Lower leg skin (tissue), 4 donors: ENCODE measurements at regions not wholly inside any gene's neighbourhood (a gene's known extent, or its start where the extent isn't known, plus 50 kb on each side); places are given as distances from the start of the nearest gene placed in this dataset.

Experiments used
- DNase-seq, 2 donors: peaks; one replicate each; pipeline ENCODE4 v3.0.0-alpha.2; 2019; ENCODE audit warnings: low spot score in 2 of 2
- H3K4me3 ChIP-seq: fragments of 200-600 bp; sonication (generic); 2 replicates; pipeline ENCODE4 v1.5.1; 2017; ENCODE audit warnings: mild to moderate bottlenecking, low read depth; ENCODE audit not compliant: poor library complexity, severe bottlenecking
- POLR2A ChIP-seq, 2 donors: fragments of 450-650 bp; IDR thresholded peaks; one replicate each; pipeline ENCODE4 v1.6.1; 2016 to 2017; ENCODE audit warnings: antibody characterized with exemption in 2 of 2, mild to moderate bottlenecking in 1 of 2, moderate library complexity in 1 of 2
- WGBS, 2 donors: methylation state at CpG; one replicate each; pipeline ENCODE4 v1.1.5; 2018; 5-methylcytosine and 5-hydroxymethylcytosine counted together
- intact Hi-C: fragments of 100-400 bp; cut with DNase I; formaldehyde crosslinking; loops from one replicate; pipeline ENCODE4 v1.15.0; 2023; ENCODE audit warnings: low total_unique reads
- TF ChIP-seq, protein P1 (sequence below), 3 donors: fragments of 450-650 bp; IDR thresholded peaks; one replicate each; pipeline ENCODE4 v1.5.1; 2016; ENCODE audit warnings: antibody characterized with exemption in 3 of 3, mild to moderate bottlenecking in 3 of 3, moderate library complexity in 2 of 3

DNA sequence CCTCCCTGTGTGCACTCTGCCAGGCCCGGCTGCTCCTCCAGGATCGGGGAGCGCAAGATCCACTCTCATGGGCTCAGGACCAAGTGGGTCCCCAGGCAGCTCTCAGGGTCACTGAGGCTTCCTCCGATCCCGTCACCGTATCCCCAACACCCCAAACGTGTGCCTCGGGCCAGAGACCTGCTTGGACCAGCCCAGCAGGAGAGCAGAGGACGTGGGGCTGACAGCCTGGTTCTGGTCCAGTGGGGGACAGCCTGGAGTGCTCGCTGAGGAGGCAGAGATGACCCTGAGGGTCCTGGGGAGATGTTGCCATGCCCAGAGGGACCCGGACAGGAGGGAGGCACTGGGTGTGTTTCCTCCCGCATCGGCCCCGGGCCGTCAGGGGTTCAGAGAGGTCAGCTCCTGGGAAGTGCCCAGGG, 1402.6 kb downstream of the BRD1 start:
- 88 to 93% methylated on average over 14 to 15 of the region's 15 CpGs for WGBS, 2 donors
- intact Hi-C loops = no loop called here
- no peak for TF ChIP-seq POLR2A (IDR thresholded peaks at IDR 0.05)
- TF ChIP-seq, protein P1, sequence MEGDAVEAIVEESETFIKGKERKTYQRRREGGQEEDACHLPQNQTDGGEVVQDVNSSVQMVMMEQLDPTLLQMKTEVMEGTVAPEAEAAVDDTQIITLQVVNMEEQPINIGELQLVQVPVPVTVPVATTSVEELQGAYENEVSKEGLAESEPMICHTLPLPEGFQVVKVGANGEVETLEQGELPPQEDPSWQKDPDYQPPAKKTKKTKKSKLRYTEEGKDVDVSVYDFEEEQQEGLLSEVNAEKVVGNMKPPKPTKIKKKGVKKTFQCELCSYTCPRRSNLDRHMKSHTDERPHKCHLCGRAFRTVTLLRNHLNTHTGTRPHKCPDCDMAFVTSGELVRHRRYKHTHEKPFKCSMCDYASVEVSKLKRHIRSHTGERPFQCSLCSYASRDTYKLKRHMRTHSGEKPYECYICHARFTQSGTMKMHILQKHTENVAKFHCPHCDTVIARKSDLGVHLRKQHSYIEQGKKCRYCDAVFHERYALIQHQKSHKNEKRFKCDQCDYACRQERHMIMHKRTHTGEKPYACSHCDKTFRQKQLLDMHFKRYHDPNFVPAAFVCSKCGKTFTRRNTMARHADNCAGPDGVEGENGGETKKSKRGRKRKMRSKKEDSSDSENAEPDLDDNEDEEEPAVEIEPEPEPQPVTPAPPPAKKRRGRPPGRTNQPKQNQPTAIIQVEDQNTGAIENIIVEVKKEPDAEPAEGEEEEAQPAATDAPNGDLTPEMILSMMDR (IDR thresholded peaks at IDR 0.05) = no peak
- DNase-seq = no peak
- no peak overlapping the region for H3K4me3 ChIP-seq

DNA sequence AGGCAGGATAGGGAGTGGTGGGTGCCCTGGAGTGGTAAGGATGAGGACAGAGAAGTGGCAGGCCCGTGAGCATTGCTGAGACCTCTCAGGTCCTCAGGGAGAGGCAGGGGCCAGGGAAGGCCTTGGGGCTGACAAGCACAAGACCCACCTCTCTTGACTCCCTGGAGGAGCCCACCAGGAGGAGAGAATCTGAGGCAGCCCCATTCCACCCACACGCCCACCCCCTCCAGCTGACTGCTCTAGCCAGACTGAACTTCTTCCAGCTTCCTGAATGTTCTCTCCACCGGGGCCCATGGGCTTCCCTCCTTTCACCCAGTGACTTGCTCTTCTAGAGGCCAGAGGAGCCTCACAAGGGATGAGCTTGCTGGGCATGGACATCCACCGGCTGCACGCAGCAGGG, 1403.0 kb downstream of the BRD1 start:
- intact Hi-C loops = no loop called here
- no peak for TF ChIP-seq POLR2A (IDR thresholded peaks at IDR 0.05)
- TF ChIP-seq, protein P1 (IDR thresholded peaks at IDR 0.05) = no peak
- no peak for DNase-seq
- no peak overlapping the region for H3K4me3 ChIP-seq
- 69 to 77% methylated on average over 5 of the region's 5 CpGs for WGBS, 2 donors

DNA sequence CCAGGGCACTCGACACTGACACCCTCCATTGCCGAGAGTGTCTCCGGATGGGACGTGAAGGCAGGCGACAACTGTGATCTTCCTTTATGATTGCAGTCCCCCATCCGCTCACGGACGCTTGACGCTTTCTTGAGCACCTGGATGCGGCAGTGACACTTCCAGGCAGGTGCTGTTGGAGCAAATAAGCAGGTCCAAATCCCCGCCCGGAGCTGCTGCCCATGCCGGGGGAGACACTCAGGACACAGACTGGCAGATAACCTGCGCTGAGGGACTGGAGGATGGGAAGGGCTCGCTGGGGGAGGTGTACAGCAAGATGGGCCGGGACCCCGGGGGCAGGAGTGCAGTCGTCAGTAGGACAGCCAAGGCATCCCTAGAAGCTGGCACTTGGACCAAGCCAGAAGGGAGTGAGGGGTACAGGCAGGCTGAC, 1403.5 kb downstream of the BRD1 start:
- no peak overlapping the region for H3K4me3 ChIP-seq
- no peak for DNase-seq
- 91 to 92% methylated on average over 18 of the region's 18 CpGs for WGBS, 2 donors
- intact Hi-C loops = no loop called here
- no peak for TF ChIP-seq POLR2A (IDR thresholded peaks at IDR 0.05)
- TF ChIP-seq, protein P1 (IDR thresholded peaks at IDR 0.05) = no peak

DNA sequence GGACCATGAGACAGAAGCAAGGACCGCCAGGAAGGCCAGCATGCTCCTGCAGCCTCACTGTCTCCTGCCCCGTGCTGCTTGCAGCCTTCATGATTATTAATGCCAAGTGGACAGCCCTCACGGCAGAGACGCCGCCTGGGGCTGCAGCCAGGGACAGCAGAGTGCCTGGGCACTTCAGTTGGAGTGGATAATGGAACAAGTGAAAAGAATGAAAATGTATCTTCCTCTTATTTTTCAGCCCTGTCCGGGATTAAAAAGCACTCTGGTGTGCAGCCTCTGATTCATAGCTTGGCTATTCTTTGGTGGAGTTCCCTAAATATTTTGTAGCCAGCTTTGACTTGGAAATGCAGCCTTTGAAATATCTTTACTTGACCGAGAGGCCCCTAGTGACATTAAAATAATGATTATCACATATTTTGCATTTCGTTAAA, 1404.2 kb downstream of the BRD1 start:
- intact Hi-C loops = no loop called here
- DNase-seq = no peak
- 46 to 52% methylated on average over 8 of the region's 8 CpGs for WGBS, 2 donors
- no peak overlapping the region for H3K4me3 ChIP-seq
- TF ChIP-seq, protein P1 (IDR thresholded peaks at IDR 0.05) = no peak

DNA sequence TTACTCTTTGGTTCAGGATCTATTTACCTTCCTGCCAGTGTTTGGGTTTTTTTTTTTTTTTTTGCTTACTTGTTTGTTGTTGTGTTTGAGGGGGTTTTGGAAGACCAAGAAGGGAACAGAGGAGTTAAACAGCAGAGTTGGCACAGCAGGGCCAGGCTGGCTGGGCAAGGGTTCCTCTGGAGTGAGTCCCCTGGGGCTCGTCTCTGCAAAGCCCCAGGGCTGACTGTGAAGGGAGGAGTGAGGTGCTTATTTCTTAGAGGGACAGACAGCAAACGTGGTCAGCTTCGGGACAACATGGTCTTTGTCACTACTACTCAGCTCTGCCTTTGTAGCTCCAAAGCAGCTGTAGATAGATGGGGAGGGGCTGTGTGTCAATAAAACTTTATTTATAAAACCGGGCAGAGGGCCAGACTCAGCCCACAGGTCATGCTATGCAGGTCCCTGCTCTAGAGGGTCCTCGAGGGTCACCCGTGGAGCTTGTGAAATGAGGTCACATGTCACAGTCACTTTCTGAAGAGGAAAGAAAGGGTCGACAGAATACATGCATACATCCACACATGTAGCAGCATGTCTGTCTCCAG, 1404.7 kb downstream of the BRD1 start:
- TF ChIP-seq, protein P1 (IDR thresholded peaks at IDR 0.05) = no peak
- TF ChIP-seq POLR2A (IDR thresholded peaks at IDR 0.05) = no peak
- no peak for DNase-seq
- H3K4me3 ChIP-seq = no peak overlapping the region
- WGBS, 2 donors = 58 to 70% methylated on average over 7 of the region's 7 CpGs
- intact Hi-C loops = no loop called here

DNA sequence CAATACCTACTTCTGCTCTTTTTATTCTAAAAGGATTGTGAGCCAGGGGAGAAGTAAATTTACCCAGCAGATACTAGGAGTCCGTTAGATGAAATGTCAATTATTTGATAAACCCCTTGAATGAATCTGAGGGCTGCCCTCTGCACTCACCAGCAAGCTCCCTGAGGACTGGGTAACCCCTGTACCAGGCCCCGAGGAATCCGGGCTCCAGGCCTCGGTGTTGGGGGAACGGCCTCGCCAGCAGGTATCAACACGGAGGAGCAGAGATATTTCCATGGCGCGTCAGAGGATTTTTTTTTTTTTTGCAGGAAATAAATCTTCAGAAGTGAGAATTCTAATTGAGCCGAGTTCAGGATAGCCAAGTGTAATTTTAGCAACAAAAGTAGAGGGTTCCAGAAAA, 1408.8 kb downstream of the BRD1 start:
- no peak overlapping the region for H3K4me3 ChIP-seq
- intact Hi-C loops = no loop called here
- WGBS, 2 donors = 73 to 75% methylated on average over 10 of the region's 10 CpGs
- TF ChIP-seq, protein P1 (IDR thresholded peaks at IDR 0.05) = no peak
- TF ChIP-seq POLR2A (IDR thresholded peaks at IDR 0.05) = no peak
- DNase-seq = no peak
